ENCODE measurements at regions not wholly inside any gene's neighbourhood (a gene's known extent, or its start where the extent isn't known, plus 50 kb on each side); places are given as distances from the start of the nearest gene placed in this dataset.

DNA sequence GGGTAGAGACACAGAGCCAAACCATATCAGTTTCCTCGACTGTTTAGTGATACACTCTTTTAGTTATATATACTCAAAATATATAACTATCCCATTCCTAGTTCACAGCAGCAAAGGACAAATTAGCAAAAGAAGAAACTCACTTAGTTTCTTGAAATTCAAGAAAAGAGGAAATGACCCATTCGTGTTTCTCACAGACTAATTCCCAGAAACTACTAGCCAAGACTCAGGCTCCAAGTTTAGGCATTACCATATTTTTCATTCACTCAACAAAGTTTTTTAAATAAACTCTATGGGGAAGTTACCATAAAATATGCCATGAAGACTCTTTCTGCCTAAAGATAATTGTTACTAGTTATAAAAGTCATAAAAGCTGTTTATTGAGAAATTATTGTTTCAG, 152.3 kb upstream of the DAAM1 start:
- no peak overlapping the region for H3K27ac Mint-ChIP-seq

DNA sequence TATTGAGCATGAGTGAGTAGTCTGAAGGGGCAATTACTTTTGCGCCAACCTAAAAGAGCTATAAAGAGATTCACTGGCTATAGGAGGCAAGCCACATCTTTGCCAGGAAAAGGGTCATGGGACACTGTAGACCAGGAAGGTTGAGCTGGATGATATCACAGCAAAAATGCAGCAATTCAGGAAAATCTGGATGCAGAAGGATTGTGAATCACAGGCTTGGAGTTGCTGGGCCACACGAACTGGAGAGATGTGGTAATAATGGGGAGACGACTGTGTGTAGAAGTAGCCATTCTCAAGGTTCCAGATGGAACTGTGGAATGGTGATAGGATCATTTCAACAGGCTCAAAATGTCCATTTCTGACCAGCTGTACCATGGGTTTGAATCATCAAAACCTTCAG, 151.4 kb upstream of the DAAM1 start:
- H3K27me3 ChIP-seq (ENCODE audit: control insufficient read depth in 2 of 2, insufficient read depth in 2 of 2, low read length in 2 of 2): no peaks in the 10 kb centered on the region
- no peak overlapping the region for H2AFZ ChIP-seq (ENCODE audit: insufficient read depth, low read depth, low read length, poor library complexity, severe bottlenecking)
- no peaks in the 10 kb centered on the region for H3K36me3 ChIP-seq (replicated peaks in 1 of 2; ENCODE audit: control insufficient read depth in 1 of 2, insufficient read depth in 2 of 2, low read length in 2 of 2)
- TF ChIP-seq, protein P1, sequence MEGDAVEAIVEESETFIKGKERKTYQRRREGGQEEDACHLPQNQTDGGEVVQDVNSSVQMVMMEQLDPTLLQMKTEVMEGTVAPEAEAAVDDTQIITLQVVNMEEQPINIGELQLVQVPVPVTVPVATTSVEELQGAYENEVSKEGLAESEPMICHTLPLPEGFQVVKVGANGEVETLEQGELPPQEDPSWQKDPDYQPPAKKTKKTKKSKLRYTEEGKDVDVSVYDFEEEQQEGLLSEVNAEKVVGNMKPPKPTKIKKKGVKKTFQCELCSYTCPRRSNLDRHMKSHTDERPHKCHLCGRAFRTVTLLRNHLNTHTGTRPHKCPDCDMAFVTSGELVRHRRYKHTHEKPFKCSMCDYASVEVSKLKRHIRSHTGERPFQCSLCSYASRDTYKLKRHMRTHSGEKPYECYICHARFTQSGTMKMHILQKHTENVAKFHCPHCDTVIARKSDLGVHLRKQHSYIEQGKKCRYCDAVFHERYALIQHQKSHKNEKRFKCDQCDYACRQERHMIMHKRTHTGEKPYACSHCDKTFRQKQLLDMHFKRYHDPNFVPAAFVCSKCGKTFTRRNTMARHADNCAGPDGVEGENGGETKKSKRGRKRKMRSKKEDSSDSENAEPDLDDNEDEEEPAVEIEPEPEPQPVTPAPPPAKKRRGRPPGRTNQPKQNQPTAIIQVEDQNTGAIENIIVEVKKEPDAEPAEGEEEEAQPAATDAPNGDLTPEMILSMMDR (IDR thresholded peaks at IDR 0.05): no peak
- no peak overlapping the region for H3K27ac ChIP-seq (ENCODE audit: low read depth in 1 of 2, low read length in 2 of 2)
- Mint-ChIP-seq H3K27ac (no peak overlapping the region), H3K9me3 (no peaks in the 10 kb centered on the region), H3K27me3 (ENCODE audit: low read depth in 3 of 3) (peaks cover 0 to 2% (median 0%) of the 10 kb centered on the region in 3 donors), H3K4me1 (no peaks in the 10 kb centered on the region), H3K4me3 (no peak overlapping the region), H3K36me3 (no peaks in the 10 kb centered on the region)
- intact Hi-C loops (cut with micrococcal nuclease): no loop called here
- DNase-seq: no peak
- no peaks in the 10 kb centered on the region for H3K4me1 ChIP-seq (ENCODE audit: control insufficient read depth in 1 of 2, insufficient read depth in 2 of 2, low read length in 2 of 2)
- no peaks in the 10 kb centered on the region for H3K79me2 ChIP-seq (ENCODE audit: insufficient read depth, low read length)
- WGBS (ENCODE audit: insufficient coverage): 76% methylated on average over 3 of the region's 3 CpGs
- no peak overlapping the region for H3K4me2 ChIP-seq (replicated peaks; ENCODE audit: extremely low read depth, low read length, poor library complexity, severe bottlenecking)
- no peaks in the 10 kb centered on the region for H4K20me1 ChIP-seq (ENCODE audit: insufficient read depth, low read length)
- H3K9me3 ChIP-seq (replicated peaks in 1 of 2; ENCODE audit: control insufficient read depth in 1 of 2, insufficient read depth in 1 of 2, low read length in 2 of 2): no peaks in the 10 kb centered on the region
- no peak overlapping the region for H3K9ac ChIP-seq (ENCODE audit: insufficient read depth, low read length, poor library complexity, severe bottlenecking)
- no peak overlapping the region for H3K4me3 ChIP-seq (replicated peaks in 1 of 3; ENCODE audit: low read depth in 2 of 3, low read length in 3 of 3)

More for the DNA sequence above, 152.3 kb upstream of the DAAM1 start:
- no peak overlapping the region for H3K4me2 ChIP-seq (replicated peaks; ENCODE audit: extremely low read depth, low read length, poor library complexity, severe bottlenecking)
- H3K4me1 ChIP-seq (ENCODE audit: control insufficient read depth in 1 of 2, insufficient read depth in 2 of 2, low read length in 2 of 2): no peaks in the 10 kb centered on the region
- H3K9me3 Mint-ChIP-seq: no peaks in the 10 kb centered on the region
- no CpG with 5 or more reads among the region's 2 CpGs for WGBS (ENCODE audit: insufficient coverage)
- peaks cover 0 to 2% (median 0%) of the 10 kb centered on the region in 3 donors for H3K27me3 Mint-ChIP-seq (ENCODE audit: low read depth in 3 of 3)
- no peak overlapping the region for H3K27ac ChIP-seq (ENCODE audit: low read depth in 1 of 2, low read length in 2 of 2)
- intact Hi-C loops (cut with micrococcal nuclease): no loop called here
- H3K79me2 ChIP-seq (ENCODE audit: insufficient read depth, low read length): no peaks in the 10 kb centered on the region
- H3K9me3 ChIP-seq (replicated peaks in 1 of 2; ENCODE audit: control insufficient read depth in 1 of 2, insufficient read depth in 1 of 2, low read length in 2 of 2): no peaks in the 10 kb centered on the region
- TF ChIP-seq, protein P1 (IDR thresholded peaks at IDR 0.05): no peak
- no peaks in the 10 kb centered on the region for H3K4me1 Mint-ChIP-seq
- no peaks in the 10 kb centered on the region for H3K36me3 Mint-ChIP-seq
- H4K20me1 ChIP-seq (ENCODE audit: insufficient read depth, low read length): no peaks in the 10 kb centered on the region
- no peak overlapping the region for H3K9ac ChIP-seq (ENCODE audit: insufficient read depth, low read length, poor library complexity, severe bottlenecking)
- no peak overlapping the region for H3K4me3 ChIP-seq (replicated peaks in 1 of 3; ENCODE audit: low read depth in 2 of 3, low read length in 3 of 3)
- no peak for DNase-seq
- no peaks in the 10 kb centered on the region for H3K27me3 ChIP-seq (ENCODE audit: control insufficient read depth in 2 of 2, insufficient read depth in 2 of 2, low read length in 2 of 2)
- H3K36me3 ChIP-seq (replicated peaks in 1 of 2; ENCODE audit: control insufficient read depth in 1 of 2, insufficient read depth in 2 of 2, low read length in 2 of 2): no peaks in the 10 kb centered on the region
- H3K4me3 Mint-ChIP-seq: no peak overlapping the region
- H2AFZ ChIP-seq (ENCODE audit: insufficient read depth, low read depth, low read length, poor library complexity, severe bottlenecking): no peak overlapping the region

Data from CD14-positive monocyte (primary cell).